Activated CD8-positive, alpha-beta T cell treated with anti-CD3 and anti-CD28 coated beads for 36 hours (primary cell): ENCODE measurements at regions not wholly inside any gene's neighbourhood (a gene's known extent, or its start where the extent isn't known, plus 50 kb on each side); places are given as distances from the start of the nearest gene placed in this dataset.
"Not testable (repeated sequence)": the region's sequence is repeated elsewhere in the genome, so short reads cannot be mapped to it uniquely, and the experiment has no call there.

Source experiments
- ATAC-seq: fragments of 200-7000 bp; cut with Tn5 transposase; one replicate; pipeline ENCODE4 v1.10.0; 2021; ENCODE audit warnings: mild to moderate bottlenecking, moderate library complexity
- CTCF ChIA-PET: fragments of 350-600 bp; sonication (Branson Sonifier 250); formaldehyde crosslinking; loops from one replicate; lab custom pipeline; 2021; ENCODE audit warnings: antibody characterized with exemption; lab: Charles Lee
- POLR2A ChIA-PET: fragments of 350-600 bp; sonication (Branson Sonifier 250); formaldehyde crosslinking; loops from one replicate; lab custom pipeline; 2021; ENCODE audit warnings: antibody characterized with exemption; lab: Charles Lee
- DNase-seq: peaks from one replicate; pipeline ENCODE4 v3.0.0-alpha.2; 2020
- H3K27ac Mint-ChIP-seq: one replicate; pipeline ENCODE4 v1.8.0; 2021; ENCODE audit warnings: mild to moderate bottlenecking, mixed read lengths
- H3K27me3 Mint-ChIP-seq: one replicate; pipeline ENCODE4 v1.8.0; 2021; ENCODE audit warnings: mixed read lengths
- H3K36me3 Mint-ChIP-seq: one replicate; pipeline ENCODE4 v1.8.0; 2021; ENCODE audit warnings: low read depth, mixed read lengths
- H3K4me1 Mint-ChIP-seq: one replicate; pipeline ENCODE4 v1.8.0; 2021; ENCODE audit warnings: low read depth, mixed read lengths
- H3K4me3 Mint-ChIP-seq: one replicate; pipeline ENCODE4 v1.8.0; 2021; ENCODE audit warnings: mild to moderate bottlenecking, moderate library complexity, mixed read lengths
- H3K9me3 Mint-ChIP-seq: one replicate; pipeline ENCODE4 v1.8.0; 2021; ENCODE audit warnings: mixed read lengths
- intact Hi-C: fragments of 100-400 bp; cut with micrococcal nuclease; formaldehyde crosslinking; loops from one replicate; pipeline ENCODE4 v1.10.0; 2022
- TF ChIP-seq, protein P1 (sequence below): fragments of 200-600 bp; IDR thresholded peaks from one replicate; pipeline ENCODE4 v1.8.0; 2022; ENCODE audit warnings: antibody characterized with exemption, mild to moderate bottlenecking

DNA sequence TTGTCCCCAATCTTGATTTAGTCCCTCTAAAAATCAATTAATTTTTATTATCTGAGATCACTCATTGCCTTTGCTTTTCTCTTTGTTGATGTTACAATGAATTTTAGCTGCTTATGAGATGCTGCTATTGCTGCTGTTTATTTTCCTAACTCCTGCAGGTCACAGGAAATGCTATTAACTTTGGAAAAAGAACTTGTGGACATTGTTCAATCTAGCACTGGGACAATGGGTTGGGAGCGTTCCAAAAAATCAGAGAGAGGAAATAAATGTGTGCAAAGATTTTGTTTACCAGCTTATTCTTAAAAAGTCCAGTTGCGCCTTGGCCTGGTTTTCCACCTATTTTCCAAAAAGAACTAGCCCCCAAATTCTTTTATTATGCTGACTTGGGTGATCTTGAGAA lies 268.3 kb downstream of the PTH2R start:
- H3K4me1 Mint-ChIP-seq, result no peaks in the 10 kb centered on the region
- H3K27me3 Mint-ChIP-seq, result no peaks in the 10 kb centered on the region
- intact Hi-C loops, result no loop called here
- DNase-seq (no peak), ATAC-seq (no peak)
- peaks cover 7% of the 10 kb centered on the region for H3K9me3 Mint-ChIP-seq
- H3K36me3 Mint-ChIP-seq, result no peaks in the 10 kb centered on the region
- TF ChIP-seq, protein P1, sequence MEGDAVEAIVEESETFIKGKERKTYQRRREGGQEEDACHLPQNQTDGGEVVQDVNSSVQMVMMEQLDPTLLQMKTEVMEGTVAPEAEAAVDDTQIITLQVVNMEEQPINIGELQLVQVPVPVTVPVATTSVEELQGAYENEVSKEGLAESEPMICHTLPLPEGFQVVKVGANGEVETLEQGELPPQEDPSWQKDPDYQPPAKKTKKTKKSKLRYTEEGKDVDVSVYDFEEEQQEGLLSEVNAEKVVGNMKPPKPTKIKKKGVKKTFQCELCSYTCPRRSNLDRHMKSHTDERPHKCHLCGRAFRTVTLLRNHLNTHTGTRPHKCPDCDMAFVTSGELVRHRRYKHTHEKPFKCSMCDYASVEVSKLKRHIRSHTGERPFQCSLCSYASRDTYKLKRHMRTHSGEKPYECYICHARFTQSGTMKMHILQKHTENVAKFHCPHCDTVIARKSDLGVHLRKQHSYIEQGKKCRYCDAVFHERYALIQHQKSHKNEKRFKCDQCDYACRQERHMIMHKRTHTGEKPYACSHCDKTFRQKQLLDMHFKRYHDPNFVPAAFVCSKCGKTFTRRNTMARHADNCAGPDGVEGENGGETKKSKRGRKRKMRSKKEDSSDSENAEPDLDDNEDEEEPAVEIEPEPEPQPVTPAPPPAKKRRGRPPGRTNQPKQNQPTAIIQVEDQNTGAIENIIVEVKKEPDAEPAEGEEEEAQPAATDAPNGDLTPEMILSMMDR, result no peak
- POLR2A ChIA-PET, result no interaction called here
- no peak overlapping the region for H3K27ac Mint-ChIP-seq
- H3K4me3 Mint-ChIP-seq, result no peak overlapping the region
- CTCF ChIA-PET, result no interaction called here

DNA sequence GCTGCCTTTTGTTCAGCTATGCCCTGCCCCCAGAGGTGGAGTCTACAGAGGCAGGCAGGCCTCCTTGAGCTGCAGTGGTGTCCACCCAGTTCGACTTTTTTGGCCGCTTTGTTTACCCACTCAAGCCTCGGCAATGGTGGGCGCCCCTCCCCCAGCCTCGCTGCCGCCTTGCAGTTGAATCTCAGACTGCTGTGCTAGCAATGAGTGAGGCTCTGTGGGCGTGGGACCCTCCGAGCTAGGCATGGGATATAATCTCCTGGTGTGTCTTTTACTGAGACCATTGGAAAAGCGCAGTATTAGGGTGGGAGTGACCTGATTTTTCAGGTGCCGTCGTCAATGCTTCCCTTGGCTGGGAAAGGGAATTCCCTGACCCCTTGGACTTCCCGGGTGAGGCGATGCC lies 279.3 kb downstream of the PTH2R start:
- ATAC-seq, H3K4me1 Mint-ChIP-seq, H3K27ac Mint-ChIP-seq, intact Hi-C loops, CTCF ChIA-PET, H3K9me3 Mint-ChIP-seq, POLR2A ChIA-PET, DNase-seq, H3K36me3 Mint-ChIP-seq, H3K4me3 Mint-ChIP-seq, H3K27me3 Mint-ChIP-seq: not testable (repeated sequence)

DNA sequence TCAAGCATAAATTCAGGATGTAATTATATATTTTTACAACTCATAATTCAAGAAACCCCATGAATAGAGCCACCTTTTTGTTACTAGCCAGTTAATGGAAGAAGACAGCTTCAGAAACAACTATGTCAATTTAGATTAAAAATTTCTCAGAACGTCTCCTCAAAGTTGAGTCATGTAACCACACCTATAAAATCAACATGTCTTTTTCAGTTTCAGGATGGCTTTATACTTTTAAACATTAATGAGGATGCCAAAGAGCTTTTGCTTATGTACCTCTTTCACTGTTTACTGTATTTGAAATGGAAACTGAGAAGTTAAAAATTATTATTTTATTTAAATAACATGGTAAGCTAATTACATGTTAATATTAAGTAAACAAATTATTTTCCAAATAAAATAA lies 280.1 kb downstream of the PTH2R start:
- H3K4me3 Mint-ChIP-seq, result no peak overlapping the region
- ATAC-seq, result no peak
- ChIA-PET CTCF (interaction anchor here (0.5 kb wide), 1 partner anchor 134 kb away, joined by 3 read pairs; no protein-coding TSS in a partner anchor), POLR2A (no interaction called here)
- TF ChIP-seq, protein P1, result no peak
- peaks cover 2% of the 10 kb centered on the region for H3K9me3 Mint-ChIP-seq
- DNase-seq, result no peak
- H3K27me3 Mint-ChIP-seq, result no peaks in the 10 kb centered on the region
- no peak overlapping the region for H3K27ac Mint-ChIP-seq
- intact Hi-C loops, result no loop called here
- H3K36me3 Mint-ChIP-seq, result no peaks in the 10 kb centered on the region
- no peaks in the 10 kb centered on the region for H3K4me1 Mint-ChIP-seq

DNA sequence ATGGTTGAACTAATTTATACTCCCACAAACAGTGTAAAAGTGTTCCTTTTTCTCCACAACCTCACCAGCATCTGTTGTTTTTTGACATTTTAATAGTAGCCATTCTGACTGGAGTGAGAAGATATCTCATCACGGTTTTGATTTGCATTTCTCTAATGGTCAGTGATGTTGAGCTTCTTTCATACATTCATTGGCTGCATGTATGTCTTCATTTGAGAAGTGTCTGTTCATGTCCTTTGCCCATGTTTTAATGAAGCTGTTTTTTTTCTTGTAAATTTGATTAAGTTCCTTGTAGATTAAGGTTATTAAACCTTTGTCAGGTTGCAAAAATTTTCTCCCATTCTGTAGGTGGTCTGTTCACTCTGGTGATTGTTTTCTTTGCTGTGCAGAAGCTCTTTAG lies 281.1 kb downstream of the PTH2R start:
- H3K27ac Mint-ChIP-seq, intact Hi-C loops, ATAC-seq, DNase-seq, H3K4me1 Mint-ChIP-seq, POLR2A ChIA-PET, H3K9me3 Mint-ChIP-seq, H3K27me3 Mint-ChIP-seq, CTCF ChIA-PET, H3K36me3 Mint-ChIP-seq, H3K4me3 Mint-ChIP-seq: not testable (repeated sequence)

DNA sequence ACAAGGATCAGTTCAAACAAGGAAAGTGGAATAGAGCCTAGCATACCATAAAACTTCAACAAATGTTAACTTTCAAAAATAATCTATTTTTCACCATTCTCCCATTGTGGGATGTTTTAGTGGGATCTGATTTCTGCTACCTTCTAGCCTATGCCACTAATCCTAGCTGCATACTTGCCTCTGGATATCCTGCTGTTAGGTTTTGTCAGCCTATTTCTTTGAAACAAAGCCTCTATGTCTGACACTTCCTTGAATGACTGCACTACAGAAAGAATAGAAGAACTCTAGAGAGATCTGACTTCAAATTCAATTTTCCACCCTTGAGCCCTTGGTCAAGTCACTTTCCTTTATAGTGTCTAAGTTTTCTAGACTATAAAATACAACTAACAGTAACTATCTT lies 291.5 kb downstream of the PTH2R start:
- H3K36me3 Mint-ChIP-seq, result no peaks in the 10 kb centered on the region
- DNase-seq (no peak), ATAC-seq (no peak)
- CTCF ChIA-PET, result interaction anchor here (1.0 kb wide), 1 partner anchor 18 kb away, joined by 3 read pairs; no protein-coding TSS in a partner anchor
- POLR2A ChIA-PET, result no interaction called here
- H3K4me3 Mint-ChIP-seq, result no peak overlapping the region
- TF ChIP-seq, protein P1, result no peak
- peaks cover 3% of the 10 kb centered on the region for H3K9me3 Mint-ChIP-seq
- no peak overlapping the region for H3K27ac Mint-ChIP-seq
- no peaks in the 10 kb centered on the region for H3K27me3 Mint-ChIP-seq
- intact Hi-C loops, result no loop called here
- H3K4me1 Mint-ChIP-seq, result no peaks in the 10 kb centered on the region

DNA sequence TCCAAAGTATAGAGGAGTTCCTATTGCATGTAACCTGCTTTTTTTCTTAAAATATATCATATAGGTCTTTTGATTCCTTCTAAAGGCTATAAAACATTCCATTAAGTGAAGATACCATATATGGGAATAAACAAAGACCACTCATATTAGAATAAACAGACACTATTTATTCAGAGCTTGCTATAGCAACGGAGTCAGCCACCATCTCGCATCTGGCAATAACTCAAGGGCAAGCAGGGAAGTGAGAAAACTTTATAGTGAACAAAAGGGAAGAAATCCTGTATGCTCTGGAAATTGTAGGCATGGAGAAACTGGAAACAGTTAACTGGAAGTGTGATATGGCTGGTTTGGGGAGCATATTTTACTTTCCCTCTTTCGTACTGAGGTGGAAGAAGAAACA lies 301.9 kb downstream of the PTH2R start:
- intact Hi-C loops, result no loop called here
- TF ChIP-seq, protein P1, result no peak
- Mint-ChIP-seq H3K9me3 (no peaks in the 10 kb centered on the region), H3K4me1 (no peaks in the 10 kb centered on the region), H3K27me3 (no peaks in the 10 kb centered on the region), H3K27ac (no peak overlapping the region), H3K4me3 (no peak overlapping the region), H3K36me3 (no peaks in the 10 kb centered on the region)
- ATAC-seq, result no peak
- POLR2A ChIA-PET, result no interaction called here
- no peak for DNase-seq
- CTCF ChIA-PET, result no interaction called here
